ENCODE measurements at regions not wholly inside any gene's neighbourhood (a gene's known extent, or its start where the extent isn't known, plus 50 kb on each side); places are given as distances from the start of the nearest gene placed in this dataset.

DNA sequence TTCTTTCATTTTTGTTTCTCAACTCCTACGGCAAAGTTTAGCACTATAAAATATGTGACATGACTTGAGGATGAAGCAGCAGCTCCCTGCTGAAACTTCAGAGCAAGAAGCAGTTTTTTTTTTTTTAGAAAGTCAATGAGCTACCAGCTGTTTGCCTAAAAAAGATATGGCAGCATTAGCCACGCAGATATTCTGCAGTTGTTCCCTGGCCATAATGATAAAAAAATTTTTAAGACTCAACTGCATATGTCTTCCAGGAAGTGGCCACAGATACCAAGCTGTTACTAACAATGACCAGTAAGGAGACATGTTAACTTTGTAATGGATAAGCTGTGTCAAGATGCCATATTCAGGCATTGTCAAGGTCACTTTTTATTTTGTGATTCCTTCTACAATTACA lies 319.6 kb upstream of the CDH11 start:
- TF ChIP-seq, protein P1, sequence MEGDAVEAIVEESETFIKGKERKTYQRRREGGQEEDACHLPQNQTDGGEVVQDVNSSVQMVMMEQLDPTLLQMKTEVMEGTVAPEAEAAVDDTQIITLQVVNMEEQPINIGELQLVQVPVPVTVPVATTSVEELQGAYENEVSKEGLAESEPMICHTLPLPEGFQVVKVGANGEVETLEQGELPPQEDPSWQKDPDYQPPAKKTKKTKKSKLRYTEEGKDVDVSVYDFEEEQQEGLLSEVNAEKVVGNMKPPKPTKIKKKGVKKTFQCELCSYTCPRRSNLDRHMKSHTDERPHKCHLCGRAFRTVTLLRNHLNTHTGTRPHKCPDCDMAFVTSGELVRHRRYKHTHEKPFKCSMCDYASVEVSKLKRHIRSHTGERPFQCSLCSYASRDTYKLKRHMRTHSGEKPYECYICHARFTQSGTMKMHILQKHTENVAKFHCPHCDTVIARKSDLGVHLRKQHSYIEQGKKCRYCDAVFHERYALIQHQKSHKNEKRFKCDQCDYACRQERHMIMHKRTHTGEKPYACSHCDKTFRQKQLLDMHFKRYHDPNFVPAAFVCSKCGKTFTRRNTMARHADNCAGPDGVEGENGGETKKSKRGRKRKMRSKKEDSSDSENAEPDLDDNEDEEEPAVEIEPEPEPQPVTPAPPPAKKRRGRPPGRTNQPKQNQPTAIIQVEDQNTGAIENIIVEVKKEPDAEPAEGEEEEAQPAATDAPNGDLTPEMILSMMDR (IDR thresholded peaks at IDR 0.05): no peak
- TF ChIP-seq EP300 (IDR thresholded peaks at IDR 0.05): no peak
- TF ChIP-seq POLR2A (IDR thresholded peaks at IDR 0.05): no peak
- TF ChIP-seq POLR2AphosphoS5 (IDR thresholded peaks at IDR 0.05): no peak
